HCEC 1CT (cell line): ENCODE measurements at regions not wholly inside any gene's neighbourhood (a gene's known extent, or its start where the extent isn't known, plus 50 kb on each side); places are given as distances from the start of the nearest gene placed in this dataset.

Source experiments
- DNase-seq: peaks from one replicate; pipeline ENCODE4 v3.0.0-alpha.2; 2017

DNA sequence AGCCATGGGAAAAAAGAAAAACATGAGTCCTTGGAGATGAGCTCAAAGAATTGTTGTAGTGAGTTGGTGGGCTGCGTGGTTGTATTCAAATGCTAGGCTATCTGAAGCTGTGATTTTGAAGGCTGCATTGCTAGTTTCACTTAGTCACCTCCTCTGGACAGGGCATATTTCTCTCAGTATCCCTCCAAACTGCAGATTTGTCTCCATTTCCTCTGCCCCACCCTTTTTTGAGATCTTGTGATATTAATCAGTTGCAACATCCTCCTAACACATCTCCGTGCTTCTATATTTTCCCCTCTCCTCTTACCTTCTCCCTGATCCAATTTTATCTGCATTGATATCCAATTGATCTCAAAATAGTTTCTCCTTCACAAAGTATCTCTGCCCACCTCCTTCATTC, 1048.0 kb upstream of the WWC1 start:
- no peak for DNase-seq

GRCh38 chr5:167244583-167244982, 1046.9 kb upstream of the WWC1 start:
- no peak for DNase-seq

DNA sequence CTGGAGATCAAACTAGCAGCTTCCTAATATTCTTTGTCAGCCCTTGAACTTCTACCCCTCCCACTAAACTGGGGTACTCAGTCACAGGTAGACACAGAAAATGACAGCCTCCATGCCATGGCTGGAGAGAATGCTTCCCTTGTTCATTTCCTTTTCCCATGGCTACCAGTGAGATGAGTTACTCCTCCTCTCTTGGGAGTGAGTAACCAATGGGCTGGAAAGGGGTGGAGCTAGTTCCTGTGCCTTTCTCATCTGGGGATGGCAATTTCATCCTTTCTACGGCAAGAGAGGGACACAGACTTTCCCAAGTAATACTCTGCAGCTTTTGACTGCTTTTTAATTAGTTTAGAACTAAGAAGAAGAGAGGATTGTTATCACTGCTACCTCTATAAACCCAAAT, 1045.6 kb upstream of the WWC1 start:
- no peak for DNase-seq

- no peak for DNase-seq
Observed at GRCh38 chr5:167247816-167248215, 1043.6 kb upstream of the WWC1 start.

GRCh38 chr5:167248257-167248656, 1043.2 kb upstream of the WWC1 start:
- no peak for DNase-seq

GRCh38 chr5:167250996-167251395, 1040.4 kb upstream of the WWC1 start:
- no peak for DNase-seq

- DNase-seq, result no peak
Observed at GRCh38 chr5:167254132-167254531, 1037.3 kb upstream of the WWC1 start.

- no peak for DNase-seq
Observed at GRCh38 chr5:167255926-167256325, 1035.5 kb upstream of the WWC1 start.

DNA sequence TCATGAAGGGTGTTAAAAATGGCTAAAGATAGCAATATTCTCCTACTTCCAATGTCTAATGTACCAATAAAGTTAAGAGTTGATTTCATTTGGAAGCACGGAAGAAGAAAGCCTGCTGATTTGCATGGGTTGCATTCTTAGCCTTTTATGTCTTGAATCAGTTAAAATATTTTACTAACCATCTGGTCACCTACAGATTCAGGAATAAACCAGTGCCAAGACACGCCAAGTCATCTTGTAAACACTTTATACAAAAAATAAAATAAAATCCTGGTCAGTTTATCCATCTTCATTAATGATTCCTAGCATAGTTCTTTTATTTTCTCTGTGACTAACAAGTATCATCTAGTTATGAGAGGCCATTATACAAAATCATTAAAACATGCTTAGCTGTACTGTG, 1031.6 kb upstream of the WWC1 start:
- no peak for DNase-seq

DNA sequence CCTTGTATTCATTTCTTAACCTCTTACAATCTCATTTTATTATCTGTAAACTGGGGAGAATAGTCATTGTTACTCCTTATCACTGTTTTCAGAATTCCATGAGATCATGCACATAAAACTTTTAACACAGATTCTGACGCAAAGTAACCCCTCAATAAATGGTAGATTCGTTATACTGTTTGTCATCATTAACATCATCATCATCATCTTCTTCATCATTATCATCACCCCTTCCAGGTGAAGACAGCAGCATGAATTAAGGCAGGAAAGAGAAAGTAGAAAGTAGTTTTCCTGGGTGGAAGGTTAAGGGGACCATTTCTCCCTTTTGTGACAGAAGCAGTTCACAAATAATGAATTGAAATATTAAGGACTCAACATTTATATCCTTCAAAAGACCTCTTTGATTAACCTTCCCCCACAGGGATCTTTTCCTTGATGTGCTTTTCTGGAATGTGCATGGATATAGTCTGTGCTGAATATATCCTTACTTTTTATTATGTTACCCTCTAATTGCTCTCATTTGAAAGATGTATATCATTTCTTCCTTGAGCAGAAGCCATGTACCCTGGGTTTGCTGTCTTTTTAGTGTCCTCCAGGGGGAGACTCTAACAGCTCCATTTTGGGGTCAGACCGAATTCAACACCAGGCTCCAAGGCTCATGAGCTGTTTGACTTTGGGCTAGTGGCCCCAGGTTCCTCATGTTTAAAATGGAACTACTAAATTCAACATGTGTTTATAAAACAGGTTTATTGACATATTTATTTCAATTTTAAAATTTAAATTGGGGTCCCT, 1029.9 kb upstream of the WWC1 start:
- no peak for DNase-seq

- no peak for DNase-seq
Observed at GRCh38 chr5:167263185-167263584, 1028.3 kb upstream of the WWC1 start.

DNA sequence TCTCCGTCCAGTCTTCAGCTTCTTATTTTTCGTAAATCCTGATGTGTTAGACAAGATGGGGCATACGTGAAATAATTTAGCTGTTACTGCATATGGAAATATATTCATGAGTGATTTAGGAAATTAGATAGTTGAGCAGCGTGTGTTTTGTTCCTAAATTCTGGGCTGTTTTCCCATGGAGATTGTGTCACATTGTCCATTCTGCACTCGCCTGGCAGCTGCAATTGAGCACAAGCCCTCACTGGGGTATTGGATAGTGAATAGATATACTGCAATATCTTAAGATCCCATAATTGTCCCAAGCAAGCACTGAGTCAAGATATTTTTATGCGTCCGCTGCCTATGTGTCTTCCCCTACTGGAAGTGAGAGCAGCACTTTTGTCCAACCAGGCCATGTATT, 1027.1 kb upstream of the WWC1 start:
- DNase-seq, result no peak

GRCh38 chr5:167268337-167268736, 1023.1 kb upstream of the WWC1 start:
- DNase-seq, result no peak

DNA sequence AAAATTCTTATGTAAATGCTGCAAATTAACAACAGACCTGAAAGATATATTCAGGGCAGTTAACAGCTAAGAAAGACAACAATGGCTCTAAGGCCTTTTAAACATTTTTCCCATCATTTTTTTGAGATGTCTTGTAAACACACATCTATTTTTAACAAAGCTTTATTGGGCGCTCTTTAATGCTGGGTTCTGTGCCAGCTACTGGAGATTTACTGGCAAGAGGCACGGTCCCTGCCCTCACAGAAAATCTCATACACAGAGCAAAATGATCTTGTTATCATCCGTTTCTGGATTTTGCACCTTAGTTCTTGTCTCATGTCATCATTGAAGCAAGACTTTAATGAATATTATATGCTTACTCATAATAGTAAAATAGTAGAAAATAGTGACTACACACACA, 1022.3 kb upstream of the WWC1 start:
- no peak for DNase-seq

DNA sequence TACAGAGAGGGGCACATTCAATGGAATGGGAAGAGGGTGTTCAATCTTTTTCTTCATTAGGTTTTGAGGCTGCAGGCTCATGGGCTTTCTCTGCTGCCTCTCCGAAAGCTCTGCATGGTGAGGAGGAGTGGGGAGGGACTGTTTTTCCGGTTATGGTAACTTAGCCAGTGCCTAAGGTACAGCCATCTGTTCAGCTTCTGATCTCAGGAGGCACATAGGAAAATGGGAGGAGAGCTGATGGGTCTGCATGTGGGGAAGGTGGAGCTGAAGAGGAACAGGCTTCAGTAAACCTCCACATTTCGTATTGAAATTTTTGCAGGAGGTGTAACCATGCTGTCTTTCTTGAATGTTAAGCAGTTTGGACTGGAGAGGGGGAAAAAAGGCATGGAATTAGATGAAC, 1020.4 kb upstream of the WWC1 start:
- DNase-seq, result no peak

DNA sequence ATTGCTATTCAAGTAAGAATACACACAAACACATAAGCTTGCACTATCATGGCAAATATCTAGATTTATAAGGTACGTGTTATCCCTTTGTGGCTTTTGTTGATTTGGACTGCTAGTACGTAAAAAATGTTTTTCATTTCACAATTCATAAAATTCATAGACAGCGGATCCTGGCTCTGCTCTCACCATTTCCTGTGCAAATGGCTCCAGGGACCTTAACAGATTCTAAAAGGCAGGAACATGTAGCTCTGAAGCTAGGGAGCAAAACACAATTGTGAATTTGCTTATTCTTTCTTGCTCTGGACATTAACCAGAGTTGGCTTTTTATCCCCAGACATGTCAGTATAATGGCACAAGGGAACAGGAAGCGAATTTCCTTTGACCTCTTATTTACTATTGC, 1019.9 kb upstream of the WWC1 start:
- no peak for DNase-seq

DNA sequence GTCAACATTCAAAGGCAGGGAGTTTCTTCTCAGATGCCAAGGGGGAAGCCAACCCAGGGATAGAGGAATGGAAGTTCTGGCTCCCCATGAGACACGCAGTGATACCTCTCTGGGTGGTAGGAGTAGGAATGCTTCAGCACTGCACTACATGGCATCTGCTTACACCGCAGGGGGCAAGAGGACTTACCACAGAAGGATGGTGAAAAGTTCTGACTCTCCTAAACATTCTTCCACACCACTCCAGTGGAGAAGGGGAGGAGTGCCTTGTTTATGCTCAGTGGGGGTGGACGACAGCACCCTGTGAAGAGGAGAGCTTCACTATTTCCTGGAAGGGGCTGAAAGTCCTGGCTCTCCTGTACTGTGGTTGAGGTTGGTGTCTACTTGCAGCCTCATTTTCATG, 1011.3 kb upstream of the WWC1 start:
- DNase-seq, result no peak

- no peak for DNase-seq
Observed at GRCh38 chr5:167281925-167282324, 1009.5 kb upstream of the WWC1 start.

DNA sequence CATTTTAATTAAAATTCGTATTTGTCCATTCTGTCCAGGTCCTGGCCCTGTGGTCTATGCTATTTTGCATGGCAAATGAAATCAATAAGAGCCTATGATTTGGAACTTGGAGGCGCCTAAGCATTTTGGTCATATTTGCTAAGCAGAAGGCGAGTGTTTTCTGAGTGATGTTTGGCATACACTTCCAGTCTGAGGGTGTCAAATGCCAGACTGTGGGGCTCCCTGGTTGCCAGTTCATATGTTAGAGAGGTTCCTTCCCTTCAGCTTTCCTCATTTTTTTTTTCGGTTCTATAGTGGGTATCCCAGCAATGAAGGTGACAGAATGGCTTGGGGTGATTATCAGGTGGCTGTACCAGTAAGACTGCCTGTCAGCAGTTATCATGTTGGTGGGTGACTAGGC, 1007.8 kb upstream of the WWC1 start:
- no peak for DNase-seq

DNA sequence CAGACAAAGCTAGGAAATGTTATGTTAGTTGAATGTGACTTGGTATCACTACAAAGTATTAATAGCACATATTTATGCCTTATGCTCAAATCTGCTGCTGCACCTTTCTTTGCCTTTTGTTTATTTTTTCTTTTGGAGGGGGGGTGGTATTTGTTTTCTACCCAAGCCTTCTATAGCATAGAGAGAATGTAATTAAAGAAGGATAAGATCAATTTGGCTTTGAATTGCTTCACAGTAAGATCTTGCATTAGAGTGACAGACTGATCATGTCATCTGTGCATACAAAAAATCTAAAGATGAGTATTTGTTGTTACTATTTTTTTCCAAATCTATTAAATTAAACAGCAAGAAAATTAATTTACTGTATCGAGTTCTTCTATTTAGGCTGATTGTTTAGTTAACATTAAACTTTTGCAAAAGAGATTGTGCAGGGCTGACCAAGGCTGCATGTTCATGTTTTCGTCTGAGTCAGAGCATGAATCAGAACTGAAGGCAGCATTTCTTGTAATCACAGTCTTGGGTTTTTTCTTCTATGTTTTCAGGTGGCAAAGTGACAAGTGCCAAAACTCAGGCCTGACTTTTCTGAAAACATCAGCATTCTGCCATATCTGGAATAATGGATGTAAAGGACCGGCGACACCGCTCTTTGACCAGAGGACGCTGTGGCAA, 1007.1 kb upstream of the WWC1 start:
- DNase-seq, result peak; percentile 2

DNA sequence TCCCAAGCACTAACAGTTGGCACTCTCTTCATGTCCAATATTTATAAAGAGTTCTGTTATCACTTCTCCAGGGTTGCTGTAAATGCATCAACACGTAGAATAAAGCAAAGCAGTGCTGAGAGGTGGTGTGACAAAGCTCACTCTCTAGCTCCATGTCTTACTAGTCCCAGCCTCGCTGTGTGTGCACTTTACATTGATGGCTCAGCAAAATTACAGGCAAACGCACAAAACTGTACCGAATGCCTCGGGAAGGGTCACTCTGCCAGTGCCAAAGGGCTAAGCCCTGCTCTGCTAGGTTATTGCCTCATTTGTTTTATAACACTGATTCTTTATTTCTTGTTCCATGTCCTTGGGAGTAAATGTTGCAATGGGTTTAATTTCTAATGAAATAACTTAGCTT, 1005.9 kb upstream of the WWC1 start:
- no peak for DNase-seq

- DNase-seq, result no peak
Observed at GRCh38 chr5:167286891-167287290, 1004.6 kb upstream of the WWC1 start.

DNA sequence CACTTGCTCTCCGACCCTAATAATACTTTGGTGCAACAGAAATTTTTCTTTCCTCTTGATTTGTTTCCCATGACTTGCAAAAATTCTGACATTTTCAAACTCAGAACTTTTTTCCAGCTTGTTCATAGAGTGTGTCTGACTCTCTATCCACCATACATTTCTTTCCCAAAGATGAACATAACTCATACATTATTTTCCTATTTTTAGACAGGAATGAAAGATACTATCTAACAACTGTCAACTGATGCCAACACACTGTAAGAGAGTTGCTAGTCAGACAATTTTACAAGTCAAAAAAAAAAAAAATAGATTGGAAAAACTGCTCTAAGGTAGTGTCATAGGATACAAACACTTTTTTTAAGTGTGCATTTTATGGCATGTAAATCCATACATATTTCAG, 1001.0 kb upstream of the WWC1 start:
- no peak for DNase-seq

DNA sequence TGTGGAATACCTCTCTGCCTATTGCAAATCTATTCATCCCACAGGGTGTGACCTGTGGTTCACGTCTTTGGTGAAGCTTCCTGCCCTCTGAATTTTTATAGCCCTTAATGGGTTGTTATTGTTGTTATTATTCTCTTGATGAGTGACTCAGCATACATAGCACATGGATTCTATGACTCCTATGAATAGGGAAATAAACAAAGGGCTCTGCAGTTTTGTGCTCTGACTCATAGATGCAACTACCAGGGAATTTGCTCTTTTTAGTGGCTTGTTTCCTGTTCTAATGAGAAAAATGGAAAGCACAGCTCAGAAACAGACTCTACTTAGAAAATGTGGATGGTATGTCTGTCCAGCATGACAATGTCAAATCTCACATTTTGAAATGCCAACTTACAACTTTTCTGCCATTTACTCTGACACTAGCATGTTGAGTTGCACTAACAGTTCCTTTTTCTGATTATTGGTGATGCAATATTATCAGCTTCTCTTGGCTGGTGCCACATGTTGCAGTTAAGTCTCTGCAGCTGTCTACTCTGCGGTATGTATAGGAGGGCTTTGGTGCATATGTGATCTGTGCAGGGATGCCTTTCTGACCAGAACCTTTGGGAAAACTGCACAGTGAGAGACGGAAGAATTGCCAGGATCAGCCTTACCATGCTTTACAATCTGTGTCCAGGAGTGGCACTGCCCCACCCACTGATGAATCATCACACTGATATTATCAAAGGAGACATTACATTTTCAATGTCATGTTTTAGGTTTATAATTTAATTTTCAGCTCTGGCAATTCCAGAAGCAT, 996.4 kb upstream of the WWC1 start:
- DNase-seq, result peak; percentile 90
